ENCODE measurements at regions not wholly inside any gene's neighbourhood (a gene's known extent, or its start where the extent isn't known, plus 50 kb on each side); places are given as distances from the start of the nearest gene placed in this dataset.

DNA sequence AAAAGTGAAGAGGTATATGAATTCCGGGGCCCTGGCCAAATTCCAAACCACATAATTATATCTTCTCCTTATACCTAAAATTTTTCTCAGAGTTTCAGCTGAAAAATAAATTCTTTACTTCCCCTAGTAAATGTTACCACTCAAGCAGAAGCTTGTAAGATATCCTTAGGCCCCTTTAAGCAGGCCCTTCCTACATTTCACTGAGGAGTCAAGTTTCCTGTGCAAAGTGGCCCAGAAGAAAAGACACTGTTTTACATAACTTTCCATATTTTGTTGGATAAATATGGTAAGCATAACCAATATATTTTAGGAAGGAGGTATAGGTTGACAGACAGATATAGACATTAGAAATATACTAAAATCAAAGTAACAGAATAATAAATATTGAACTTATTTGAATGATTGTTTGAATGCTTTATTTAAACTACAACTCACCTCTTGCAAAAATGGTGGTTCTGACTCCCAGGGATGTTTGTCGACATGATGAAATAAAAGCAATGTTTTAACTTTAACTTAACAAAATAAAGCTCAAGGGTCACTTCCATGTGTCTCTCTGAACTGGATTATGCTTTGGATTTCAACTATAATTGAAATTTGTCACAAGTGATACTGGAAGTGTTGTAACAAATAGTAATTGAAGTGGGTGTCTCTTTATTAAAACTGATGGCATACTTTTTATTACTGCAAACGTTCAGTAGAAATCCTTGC, 141.2 kb downstream of the SPRY2 start:
- FAIRE-seq (no peak), DNase-seq (ENCODE audit: low read depth, low spot score) (no peak)
- Histone ChIP-seq H3K27ac (ENCODE audit: control insufficient read depth, insufficient read depth, low read length) (no peak overlapping the region), H3K4me1 (ENCODE audit: control insufficient read depth, extremely low read depth, insufficient read depth, low read length) (no peaks in the 10 kb centered on the region), H3K4me3 (ENCODE audit: control insufficient read depth in 2 of 3, extremely low read depth in 1 of 3, insufficient read depth in 2 of 3, low read depth in 1 of 3, low read length in 3 of 3) (no peak overlapping the region), H3K9me3 (ENCODE audit: control insufficient read depth, low read depth, low read length) (no peaks in the 10 kb centered on the region), H3K4me2 (ENCODE audit: control insufficient read depth, extremely low read depth, insufficient read depth, low read depth, low read length) (no peak overlapping the region), H3K9ac (ENCODE audit: control insufficient read depth, extremely low read depth, insufficient read depth, low read length) (no peak overlapping the region), H3K36me3 (ENCODE audit: control insufficient read depth in 2 of 2, extremely low read depth in 1 of 2, insufficient read depth in 2 of 2, low read length in 2 of 2) (no peaks in the 10 kb centered on the region), H4K20me1 (ENCODE audit: control insufficient read depth, extremely low read depth, insufficient read depth, low read length) (no peaks in the 10 kb centered on the region), H3K9me1 (ENCODE audit: control insufficient read depth, extremely low read depth, insufficient read depth, low read length) (no peaks in the 10 kb centered on the region), H3K27me3 (ENCODE audit: control insufficient read depth, extremely low read depth, insufficient read depth, low read length) (no peaks in the 10 kb centered on the region), H2AFZ (ENCODE audit: control insufficient read depth, low read length) (no peak overlapping the region), H3K79me2 (ENCODE audit: control insufficient read depth, insufficient read depth, low read length) (no peaks in the 10 kb centered on the region)
- TF ChIP-seq EZH2 (IDR thresholded peaks at IDR 0.05; ENCODE audit: low read length) = no peak
- TF ChIP-seq, protein P1, sequence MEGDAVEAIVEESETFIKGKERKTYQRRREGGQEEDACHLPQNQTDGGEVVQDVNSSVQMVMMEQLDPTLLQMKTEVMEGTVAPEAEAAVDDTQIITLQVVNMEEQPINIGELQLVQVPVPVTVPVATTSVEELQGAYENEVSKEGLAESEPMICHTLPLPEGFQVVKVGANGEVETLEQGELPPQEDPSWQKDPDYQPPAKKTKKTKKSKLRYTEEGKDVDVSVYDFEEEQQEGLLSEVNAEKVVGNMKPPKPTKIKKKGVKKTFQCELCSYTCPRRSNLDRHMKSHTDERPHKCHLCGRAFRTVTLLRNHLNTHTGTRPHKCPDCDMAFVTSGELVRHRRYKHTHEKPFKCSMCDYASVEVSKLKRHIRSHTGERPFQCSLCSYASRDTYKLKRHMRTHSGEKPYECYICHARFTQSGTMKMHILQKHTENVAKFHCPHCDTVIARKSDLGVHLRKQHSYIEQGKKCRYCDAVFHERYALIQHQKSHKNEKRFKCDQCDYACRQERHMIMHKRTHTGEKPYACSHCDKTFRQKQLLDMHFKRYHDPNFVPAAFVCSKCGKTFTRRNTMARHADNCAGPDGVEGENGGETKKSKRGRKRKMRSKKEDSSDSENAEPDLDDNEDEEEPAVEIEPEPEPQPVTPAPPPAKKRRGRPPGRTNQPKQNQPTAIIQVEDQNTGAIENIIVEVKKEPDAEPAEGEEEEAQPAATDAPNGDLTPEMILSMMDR (optimal IDR thresholded peaks at IDR 0.05 in 1 of 3, IDR thresholded peaks at IDR 0.05 in 1 of 3, conservative IDR thresholded peaks at IDR 0.05 in 1 of 3; ENCODE audit: extremely low read depth in 1 of 3, insufficient read depth in 2 of 3, low read length in 3 of 3) = no peak
- dilution Hi-C loops (cut with MboI; ENCODE audit: extremely low pct_ligation_motif_present, low sequenced_read_pairs) = no loop called here

DNA sequence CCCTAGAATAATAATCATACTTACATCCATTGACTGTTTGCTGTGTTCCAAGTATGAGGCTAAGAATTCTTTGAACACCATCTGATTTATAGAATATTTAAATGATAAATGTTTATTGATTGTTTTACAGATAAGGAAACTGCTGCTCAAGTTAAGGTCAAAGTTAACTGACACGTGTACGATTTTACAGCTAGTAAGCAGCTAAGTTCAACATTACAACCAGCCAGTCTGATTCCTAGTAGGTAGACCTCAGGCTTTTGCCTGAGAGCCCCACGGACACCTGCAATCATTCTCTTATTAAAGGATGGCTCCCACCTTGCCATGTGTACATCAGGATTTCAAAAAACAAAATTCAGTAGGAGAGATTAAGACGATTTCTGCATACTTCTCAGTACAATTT, 141.9 kb downstream of the SPRY2 start:
- Histone ChIP-seq H3K36me3 (ENCODE audit: control insufficient read depth in 2 of 2, extremely low read depth in 1 of 2, insufficient read depth in 2 of 2, low read length in 2 of 2) (no peaks in the 10 kb centered on the region), H4K20me1 (ENCODE audit: control insufficient read depth, extremely low read depth, insufficient read depth, low read length) (no peaks in the 10 kb centered on the region), H3K27me3 (ENCODE audit: control insufficient read depth, extremely low read depth, insufficient read depth, low read length) (no peaks in the 10 kb centered on the region), H3K79me2 (ENCODE audit: control insufficient read depth, insufficient read depth, low read length) (no peaks in the 10 kb centered on the region), H3K4me3 (ENCODE audit: control insufficient read depth in 2 of 3, extremely low read depth in 1 of 3, insufficient read depth in 2 of 3, low read depth in 1 of 3, low read length in 3 of 3) (no peak overlapping the region), H3K4me1 (ENCODE audit: control insufficient read depth, extremely low read depth, insufficient read depth, low read length) (no peaks in the 10 kb centered on the region), H3K9me1 (ENCODE audit: control insufficient read depth, extremely low read depth, insufficient read depth, low read length) (no peaks in the 10 kb centered on the region), H3K27ac (ENCODE audit: control insufficient read depth, insufficient read depth, low read length) (no peak overlapping the region), H3K4me2 (ENCODE audit: control insufficient read depth, extremely low read depth, insufficient read depth, low read depth, low read length) (no peak overlapping the region), H3K9ac (ENCODE audit: control insufficient read depth, extremely low read depth, insufficient read depth, low read length) (no peak overlapping the region), H3K9me3 (ENCODE audit: control insufficient read depth, low read depth, low read length) (no peaks in the 10 kb centered on the region), H2AFZ (ENCODE audit: control insufficient read depth, low read length) (no peak overlapping the region)
- dilution Hi-C loops (cut with MboI; ENCODE audit: extremely low pct_ligation_motif_present, low sequenced_read_pairs) = no loop called here
- TF ChIP-seq, protein P1 (optimal IDR thresholded peaks at IDR 0.05 in 1 of 3, IDR thresholded peaks at IDR 0.05 in 1 of 3, conservative IDR thresholded peaks at IDR 0.05 in 1 of 3; ENCODE audit: extremely low read depth in 1 of 3, insufficient read depth in 2 of 3, low read length in 3 of 3) = no peak
- no peak for TF ChIP-seq EZH2 (IDR thresholded peaks at IDR 0.05; ENCODE audit: low read length)
- no peak for DNase-seq (ENCODE audit: low read depth, low spot score)
- FAIRE-seq = no peak

All from keratinocyte (primary cell).